ENCODE measurements at regions not wholly inside any gene's neighbourhood (a gene's known extent, or its start where the extent isn't known, plus 50 kb on each side); places are given as distances from the start of the nearest gene placed in this dataset.

GRCh38 chr3:102112704-102113230 is 263.5 kb downstream of the NFKBIZ start:
- DNase-seq (ENCODE audit: low read depth in 2 of 2), result no peak

DNA sequence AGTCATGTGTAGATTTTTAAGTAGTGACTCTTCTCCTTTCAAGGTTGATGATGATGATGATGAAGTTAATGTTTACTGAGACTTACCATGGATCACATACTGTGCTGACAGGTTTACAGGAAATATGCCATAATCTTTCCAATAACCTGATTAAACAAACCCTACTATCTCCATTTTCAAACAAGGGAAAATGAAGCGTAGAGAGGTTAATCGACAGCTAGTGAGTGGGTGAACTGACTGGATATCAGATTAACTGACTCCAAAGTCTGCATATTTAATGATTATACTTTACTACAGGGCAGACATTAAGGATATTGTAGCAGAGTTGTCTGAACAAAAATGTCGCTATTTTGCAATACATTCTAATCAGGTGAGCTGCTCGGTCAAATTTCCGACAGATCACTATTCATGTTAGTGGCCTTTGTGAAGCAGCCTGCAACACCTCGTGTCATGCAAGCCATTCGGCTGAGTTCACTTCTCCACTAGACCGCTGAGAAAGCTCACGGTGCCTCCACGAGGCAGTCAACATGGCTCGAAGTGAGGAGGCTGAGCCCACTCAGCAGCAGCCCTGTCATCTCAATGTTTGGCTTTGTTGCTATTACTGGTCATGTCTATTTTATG is 264.2 kb downstream of the NFKBIZ start:
- DNase-seq (ENCODE audit: low read depth in 2 of 2), result no peak

DNA sequence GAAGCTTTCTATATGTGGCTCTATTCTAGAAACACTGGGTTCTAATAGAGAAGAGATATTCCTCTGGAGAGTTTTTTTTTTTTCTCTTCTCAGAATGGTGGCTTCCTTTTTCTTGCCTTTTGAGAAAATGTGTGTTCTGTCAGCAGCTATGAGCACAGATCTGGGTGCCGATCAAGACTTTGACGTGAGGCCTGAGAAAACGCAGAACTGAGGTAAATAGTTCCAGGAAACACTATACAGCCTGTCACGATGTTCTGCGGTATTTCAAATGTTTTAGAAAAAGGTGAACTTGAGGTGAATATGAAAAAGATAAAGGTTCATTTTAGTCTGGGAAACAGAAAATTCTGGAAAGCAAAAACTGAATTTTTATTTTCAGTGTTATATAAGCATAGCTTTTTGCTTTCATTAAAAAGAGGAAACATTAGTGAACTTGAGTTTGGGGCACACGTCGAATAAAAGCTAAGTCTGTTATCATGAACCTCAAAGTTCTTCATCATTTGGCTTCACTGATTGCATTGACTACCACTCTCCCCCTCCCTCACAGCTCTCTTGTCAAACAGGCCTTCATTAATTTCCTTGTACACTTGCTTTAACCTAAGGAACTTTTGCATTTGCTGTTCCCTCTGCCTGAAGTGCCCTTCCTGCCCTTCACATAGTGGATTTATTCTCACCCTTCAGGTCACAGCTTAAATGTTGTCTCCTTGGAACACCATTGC is 265.1 kb downstream of the NFKBIZ start:
- peak in 1 of 2 donors; percentile 21 for DNase-seq (ENCODE audit: low read depth in 2 of 2)

GRCh38 chr3:102122527-102122926 is 273.2 kb downstream of the NFKBIZ start:
- no peak for DNase-seq (ENCODE audit: low read depth in 2 of 2)

DNA sequence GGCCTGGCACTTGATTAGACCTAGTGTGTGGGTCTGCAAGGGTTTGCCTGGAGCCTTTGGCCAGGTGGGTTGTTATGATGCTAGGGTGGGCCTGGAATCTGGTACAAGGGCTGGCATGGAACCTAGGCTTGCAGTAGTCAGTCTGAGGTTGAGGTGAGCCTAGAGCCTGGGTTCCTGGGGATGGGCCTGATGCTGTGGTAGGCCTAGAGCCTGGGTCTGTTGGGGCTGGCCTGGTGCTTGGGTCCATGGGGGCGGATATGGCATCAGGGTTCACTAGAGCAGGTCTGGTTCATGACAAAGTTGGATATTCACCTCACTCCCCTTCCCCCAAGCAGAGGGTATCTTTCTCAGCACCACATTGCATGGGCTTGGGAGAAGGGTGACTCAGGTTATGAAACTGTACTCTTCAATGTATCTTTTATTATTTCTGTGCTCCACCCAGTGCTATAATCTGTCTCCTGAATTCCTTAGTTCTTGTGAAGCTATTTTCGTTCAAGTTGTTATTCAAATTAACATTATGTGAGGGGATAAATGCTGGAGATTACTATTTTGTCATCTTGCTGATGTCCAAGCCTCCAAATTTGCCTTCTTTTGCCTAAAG is 274.4 kb downstream of the NFKBIZ start:
- DNase-seq (ENCODE audit: low read depth in 2 of 2), result no peak

GRCh38 chr3:102124282-102124681 is 275.0 kb downstream of the NFKBIZ start:
- no peak for DNase-seq (ENCODE audit: low read depth in 2 of 2)

GRCh38 chr3:102124704-102125103 is 275.4 kb downstream of the NFKBIZ start:
- no peak for DNase-seq (ENCODE audit: low read depth in 2 of 2)

DNA sequence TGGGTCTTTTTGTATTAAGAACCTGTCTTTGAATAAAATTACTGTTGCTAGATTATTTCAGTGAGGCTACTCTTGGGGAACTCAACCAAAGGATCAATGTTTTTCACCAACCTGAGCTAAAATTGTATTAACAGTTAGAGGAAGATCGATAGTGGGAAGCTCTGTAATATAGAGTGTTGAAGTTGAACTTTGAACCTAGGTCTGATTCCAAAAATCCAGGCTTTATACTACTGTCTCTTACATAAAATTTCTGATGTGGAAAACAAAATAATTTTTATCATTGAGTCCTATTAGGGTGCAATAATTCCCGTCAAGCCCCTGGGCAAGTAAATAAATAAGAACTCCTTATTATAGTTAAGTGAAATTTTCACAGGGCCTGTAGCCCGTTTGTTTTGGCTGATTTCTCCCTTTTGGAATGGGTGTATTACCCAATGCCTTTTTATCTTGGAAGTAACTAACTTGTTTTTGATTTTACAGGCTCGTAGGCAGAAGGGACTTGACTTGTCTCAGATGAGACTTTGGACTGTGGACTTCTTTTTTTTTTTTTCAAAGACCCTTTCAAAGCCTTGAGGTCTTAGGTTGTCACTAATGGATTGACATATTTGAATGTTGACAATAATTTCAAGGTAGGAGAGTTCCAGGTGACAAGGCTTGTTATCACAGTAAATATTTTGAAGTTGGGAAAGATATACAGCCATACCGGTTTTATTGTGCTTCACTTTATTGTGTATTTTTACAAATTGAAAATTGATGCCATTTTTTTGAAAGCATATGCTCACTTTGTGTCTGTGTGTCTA is 276.1 kb downstream of the NFKBIZ start:
- no peak for DNase-seq (ENCODE audit: low read depth in 2 of 2)

DNA sequence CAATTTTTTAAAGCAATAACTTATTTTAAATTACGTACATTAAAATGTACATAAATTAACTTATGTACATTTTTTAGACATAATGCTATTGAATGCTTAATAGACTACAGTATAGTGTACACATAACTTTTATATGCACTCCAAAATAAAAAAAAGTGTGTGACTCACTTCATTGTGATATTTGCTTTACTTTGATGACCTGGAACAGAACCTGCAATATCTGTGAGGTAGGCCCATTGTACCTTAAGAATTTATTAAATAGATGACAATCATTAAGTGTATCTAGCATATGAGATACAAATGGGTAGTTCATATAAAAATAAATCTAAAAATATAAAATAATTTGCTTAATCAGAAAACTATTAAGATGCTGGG is 276.7 kb downstream of the NFKBIZ start:
- DNase-seq (ENCODE audit: low read depth in 2 of 2), result no peak

GRCh38 chr3:102129760-102130608 is 280.7 kb downstream of the NFKBIZ start:
- no peak for DNase-seq (ENCODE audit: low read depth in 2 of 2)

DNA sequence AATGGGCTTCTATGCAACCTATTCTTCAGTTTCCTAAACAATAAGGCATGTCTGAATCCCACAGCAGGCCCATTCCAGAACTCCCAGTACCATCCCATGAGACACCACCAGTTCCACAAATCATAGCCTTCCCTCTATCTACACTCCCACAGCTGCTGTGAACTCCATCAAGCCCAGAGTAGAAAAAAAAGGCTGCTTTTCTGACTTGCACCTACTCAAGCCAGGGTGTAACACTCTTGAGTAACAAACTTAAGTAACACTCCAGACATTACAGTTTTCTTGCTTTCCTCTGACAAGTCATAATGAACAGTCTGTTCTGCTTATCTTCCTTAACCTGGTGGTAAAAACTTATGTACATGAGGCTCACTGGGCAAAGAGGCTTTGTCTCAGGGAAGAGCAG is 283.1 kb downstream of the NFKBIZ start:
- DNase-seq (ENCODE audit: low read depth in 2 of 2), result no peak

- DNase-seq (ENCODE audit: low read depth in 2 of 2), result no peak
Measured at GRCh38 chr3:102133376-102133775, 284.1 kb downstream of the NFKBIZ start.

DNA sequence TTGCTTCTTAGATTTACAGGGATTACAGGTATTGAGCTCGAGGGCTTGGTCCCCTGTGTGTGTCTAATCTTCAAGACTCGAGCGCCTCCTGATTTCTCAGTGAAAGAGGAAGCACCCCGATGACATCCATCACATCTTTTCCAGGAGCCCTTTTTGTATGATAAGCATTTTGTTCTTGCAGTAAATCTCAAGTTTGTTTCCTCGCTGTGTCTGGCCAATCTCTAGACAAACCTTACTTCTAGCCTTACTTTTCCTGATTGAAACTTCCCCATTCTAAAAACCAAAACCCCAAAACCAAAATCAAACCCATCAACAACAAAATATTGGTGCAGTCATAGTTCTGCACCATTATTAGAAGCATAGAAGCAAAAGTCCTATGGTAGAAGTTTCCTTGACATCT is 286.0 kb downstream of the NFKBIZ start:
- DNase-seq (ENCODE audit: low read depth in 2 of 2), result no peak

GRCh38 chr3:102136183-102136582 is 286.9 kb downstream of the NFKBIZ start:
- no peak for DNase-seq (ENCODE audit: low read depth in 2 of 2)

GRCh38 chr3:102140116-102140515 is 290.8 kb downstream of the NFKBIZ start:
- no peak for DNase-seq (ENCODE audit: low read depth in 2 of 2)

DNA sequence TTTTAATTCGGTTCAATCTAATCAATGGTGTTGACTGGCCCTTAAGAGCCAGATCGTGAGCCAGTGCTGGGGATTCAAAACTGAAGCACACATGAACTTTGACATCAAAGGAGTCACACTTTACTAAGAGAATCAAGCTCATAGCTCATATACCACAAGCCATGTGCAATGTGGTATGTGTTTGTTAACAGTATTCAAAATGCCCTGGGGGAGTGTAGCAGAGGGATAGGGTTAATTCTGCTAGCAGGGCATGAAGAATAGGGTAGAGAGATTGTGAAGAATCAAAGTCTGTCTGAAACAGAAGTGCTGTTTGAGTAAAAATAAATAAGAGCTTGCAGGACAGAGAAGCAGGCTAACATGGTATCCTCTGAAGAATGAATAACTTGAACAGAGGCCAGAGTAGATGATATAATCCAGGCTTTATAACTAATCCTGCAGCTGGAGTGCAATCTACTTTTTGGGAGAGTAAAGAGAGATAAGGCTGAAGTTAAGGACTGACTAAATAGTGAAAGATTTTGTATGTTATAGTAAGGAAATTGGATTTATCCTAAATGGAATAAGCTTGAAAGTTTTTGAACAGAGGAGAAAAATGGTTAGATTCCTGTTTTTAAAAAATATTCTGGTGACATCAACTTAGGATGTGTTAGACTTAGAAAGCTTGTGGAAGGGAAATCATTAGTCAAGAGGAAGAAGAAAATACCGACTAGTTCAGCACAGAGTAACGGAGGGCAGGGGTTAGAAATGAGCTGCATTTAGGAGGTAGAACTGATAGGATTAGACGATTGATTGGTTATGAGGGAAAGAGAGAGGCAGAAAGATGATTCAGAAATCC is 292.0 kb downstream of the NFKBIZ start:
- DNase-seq (ENCODE audit: low read depth in 2 of 2), result no peak

DNA sequence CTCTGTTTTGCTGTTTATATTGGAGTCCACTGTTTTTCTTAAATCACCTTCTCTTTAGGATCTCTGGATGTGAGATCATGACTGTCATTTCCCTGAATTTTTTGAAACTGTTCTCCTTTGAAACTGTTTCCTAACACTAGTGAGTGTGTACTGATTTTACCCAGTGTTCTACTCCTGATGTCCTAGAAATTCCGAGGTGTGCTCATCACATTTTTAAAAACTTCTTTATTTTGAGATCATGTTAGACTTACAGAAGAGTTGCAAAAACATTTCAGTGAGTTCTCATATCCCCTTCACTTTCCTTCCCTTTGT is 292.6 kb downstream of the NFKBIZ start:
- no peak for DNase-seq (ENCODE audit: low read depth in 2 of 2)

DNA sequence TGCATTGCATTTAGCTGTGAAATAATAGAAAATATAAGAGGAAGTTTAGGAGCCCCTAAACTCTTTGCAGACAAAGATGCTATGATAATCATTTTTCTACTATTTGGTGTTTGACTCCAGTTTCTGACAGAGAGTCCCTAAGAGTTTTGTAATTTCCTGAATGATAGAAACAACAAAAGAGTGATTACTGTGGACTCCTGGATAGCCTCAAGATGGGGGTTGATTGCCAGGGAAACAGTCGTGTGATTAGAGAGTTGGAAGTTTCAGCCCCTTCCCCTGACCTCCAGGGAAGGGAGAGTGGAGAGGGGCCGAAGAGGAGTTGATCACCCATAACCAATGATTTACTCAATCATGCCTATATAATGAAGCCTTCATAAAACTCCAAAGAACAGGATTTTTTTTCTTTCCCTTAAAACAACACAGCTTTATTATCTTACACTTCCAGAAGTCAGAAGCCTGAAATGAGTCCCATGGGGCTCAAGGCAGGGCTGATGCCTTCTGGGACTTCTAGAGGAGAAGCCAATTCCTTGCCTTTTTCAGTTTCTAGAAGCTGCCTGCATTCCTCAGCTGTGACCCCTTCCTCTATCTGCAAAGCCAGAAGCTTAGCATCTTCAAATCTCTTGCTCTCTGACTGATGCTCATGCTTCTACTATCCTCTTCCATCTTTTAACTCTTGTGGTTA is 292.3 kb upstream of the ZPLD1 start:
- DNase-seq (ENCODE audit: low read depth in 2 of 2), result no peak

GRCh38 chr3:102143536-102143935 is 291.3 kb upstream of the ZPLD1 start:
- no peak for DNase-seq (ENCODE audit: low read depth in 2 of 2)

DNA sequence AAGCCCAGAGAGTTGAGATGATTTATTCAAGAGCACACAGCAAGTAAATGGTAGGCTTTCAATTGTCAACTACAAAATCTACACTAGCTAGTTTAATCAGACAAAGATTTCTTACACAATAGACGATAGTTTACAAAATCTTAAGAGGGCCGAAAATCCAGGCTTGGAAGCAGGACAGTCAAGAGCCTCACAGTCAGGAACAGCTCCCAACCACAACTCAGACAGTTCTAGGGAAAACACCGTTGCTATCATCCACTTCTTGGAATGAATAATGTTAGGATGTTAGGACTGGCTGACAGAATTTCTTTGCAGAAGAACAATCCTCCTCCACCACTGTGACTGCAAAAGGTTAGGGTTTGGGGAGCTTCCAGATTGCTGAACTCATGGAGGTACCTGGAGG is 290.8 kb upstream of the ZPLD1 start:
- DNase-seq (ENCODE audit: low read depth in 2 of 2), result no peak
